T47D (cell line): ENCODE measurements at regions not wholly inside any gene's neighbourhood (a gene's known extent, or its start where the extent isn't known, plus 50 kb on each side); places are given as distances from the start of the nearest gene placed in this dataset.

Experiments
- DNase-seq, 2 experiments: peaks; one replicate each; pipeline versions ENCODE4 v3.0.0 to v3.0.0-alpha.2; 2011 to 2012; ENCODE audit warnings: low read depth in 1 of 2, low spot score in 1 of 2
- JUND ChIP-seq: IDR thresholded peaks from 2 replicates; pipeline ENCODE4 v1.6.1; 2012; ENCODE audit warnings: low read depth
- in situ Hi-C: cut with HindIII; loops from 2 replicates; pipeline ENCODE4 v1.10.0; 2016; ENCODE audit warnings: low sequenced_read_pairs, low pct_unique_long_range_greater_than_20kb

- in situ Hi-C loops: no loop called here
- TF ChIP-seq JUND: no peak
- DNase-seq: no peak
These were observed 79.4 kb upstream of the CCDC112 start for GRCh38 chr5:115375893-115376292.

GRCh38 chr5:115374057-115374775 is 77.8 kb upstream of the CCDC112 start:
- in situ Hi-C loops: no loop called here
- DNase-seq: peak; percentile 19 to 56
- TF ChIP-seq JUND: no peak

GRCh38 chr5:115372146-115372545 is 75.7 kb upstream of the CCDC112 start:
- no peak for TF ChIP-seq JUND
- peak in 1 of 2 experiments; percentile 18 for DNase-seq
- in situ Hi-C loops: no loop called here

- no peak for DNase-seq
- in situ Hi-C loops: no loop called here
These were observed 73.1 kb upstream of the CCDC112 start for GRCh38 chr5:115369430-115370144.

GRCh38 chr5:115366223-115366622 is 69.8 kb upstream of the CCDC112 start:
- no peak for TF ChIP-seq JUND
- peak; percentile 16 to 77 for DNase-seq
- in situ Hi-C loops: no loop called here

More at GRCh38 chr5:115369430-115370144, 73.1 kb upstream of the CCDC112 start:
- no peak for TF ChIP-seq JUND

GRCh38 chr5:115363879-115364278 is 67.4 kb upstream of the CCDC112 start:
- in situ Hi-C loops: no loop called here
- no peak for TF ChIP-seq JUND
- no peak for DNase-seq

- in situ Hi-C loops: no loop called here
- TF ChIP-seq JUND: no peak
- no peak for DNase-seq
These were observed 63.7 kb upstream of the CCDC112 start for GRCh38 chr5:115360046-115360685.

GRCh38 chr5:115355767-115356381 is 59.4 kb upstream of the CCDC112 start:
- no peak for DNase-seq
- in situ Hi-C loops: no loop called here
- no peak for TF ChIP-seq JUND

GRCh38 chr5:115355095-115355494 is 58.6 kb upstream of the CCDC112 start:
- in situ Hi-C loops: no loop called here

GRCh38 chr5:115354246-115354645 is 57.8 kb upstream of the CCDC112 start:
- in situ Hi-C loops: no loop called here
- TF ChIP-seq JUND: no peak
- DNase-seq: no peak

More at GRCh38 chr5:115355095-115355494, 58.6 kb upstream of the CCDC112 start:
- DNase-seq: no peak
- no peak for TF ChIP-seq JUND

- TF ChIP-seq JUND: no peak
- no peak for DNase-seq
- in situ Hi-C loops: no loop called here
These were observed 56.1 kb upstream of the CCDC112 start for GRCh38 chr5:115352571-115352970.

- no peak for TF ChIP-seq JUND
- in situ Hi-C loops: no loop called here
- DNase-seq: no peak
These were observed 55.1 kb upstream of the CCDC112 start for GRCh38 chr5:115351356-115352195.
